GM21723 (cell line): ENCODE measurements at regions not wholly inside any gene's neighbourhood (a gene's known extent, or its start where the extent isn't known, plus 50 kb on each side); places are given as distances from the start of the nearest gene placed in this dataset.

ENCODE experiments used
- ATAC-seq: cut with Tn5 transposase; IDR thresholded peaks from one replicate; pipeline ENCODE4 v1.9.1; 2021; ENCODE audit warnings: mild to moderate bottlenecking, moderate library complexity; ENCODE audit not compliant: unreplicated experiment

DNA sequence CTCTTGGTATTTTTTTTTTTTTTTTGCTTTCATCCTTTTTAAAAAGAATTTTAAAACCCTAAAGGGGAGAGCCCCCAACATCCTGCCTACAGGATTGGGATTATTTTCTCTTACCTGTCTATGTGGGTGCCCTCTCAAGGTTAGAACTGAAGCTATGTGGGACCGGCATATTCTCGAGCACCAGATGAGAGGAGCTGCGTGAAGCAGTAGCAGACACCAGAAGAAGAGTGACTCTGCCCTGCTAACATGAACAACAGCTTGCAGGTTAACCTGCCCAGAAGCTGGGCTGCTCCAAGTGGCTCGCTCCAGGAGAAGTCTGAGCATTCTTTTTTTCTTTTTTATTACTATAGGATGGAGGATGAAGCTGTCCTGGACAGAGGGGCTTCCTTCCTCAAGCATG lies 102.6 kb upstream of the SLC4A4 start:
- no peak for ATAC-seq

DNA sequence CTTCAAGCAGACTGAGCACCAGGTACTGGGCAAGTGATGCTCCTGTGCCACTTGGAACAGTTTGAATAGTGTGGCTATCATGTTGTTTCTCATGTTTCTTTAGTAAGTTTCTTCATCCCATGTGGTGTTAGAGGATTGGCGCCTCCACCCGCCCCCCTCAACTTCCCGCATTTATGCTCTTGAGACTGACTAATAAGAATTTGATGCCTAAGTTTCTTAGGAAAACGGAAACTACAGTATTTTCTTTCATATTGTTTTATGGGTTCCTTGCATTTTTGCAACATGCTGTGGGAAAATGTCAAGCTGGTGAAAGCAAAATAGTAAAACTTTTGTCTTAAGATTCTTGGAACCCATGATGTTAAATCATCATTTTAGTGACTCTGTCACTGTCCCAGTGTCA lies 101.2 kb upstream of the SLC4A4 start:
- no peak for ATAC-seq

DNA sequence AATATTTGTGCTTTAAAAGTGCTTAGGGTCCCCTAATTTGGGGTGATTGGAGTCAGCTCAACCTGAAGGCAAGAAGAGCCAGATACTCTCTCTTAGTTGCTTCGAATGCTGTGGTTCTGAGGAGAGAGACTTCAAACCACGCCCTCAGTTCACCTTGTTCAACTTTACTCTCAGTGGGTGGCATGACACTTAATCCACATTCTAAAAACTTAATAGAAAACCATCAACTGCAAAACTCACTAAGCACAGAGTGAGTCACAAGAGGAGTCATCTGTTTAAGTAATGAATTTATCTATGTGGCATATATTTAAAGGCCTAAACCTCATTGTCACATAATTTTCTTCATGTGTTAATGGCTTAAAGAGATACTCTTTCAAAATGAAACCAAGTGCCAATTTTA lies 99.5 kb upstream of the SLC4A4 start:
- no peak for ATAC-seq

GRCh38 chr4:71240094-71240493 lies 98.7 kb upstream of the SLC4A4 start:
- no peak for ATAC-seq

DNA sequence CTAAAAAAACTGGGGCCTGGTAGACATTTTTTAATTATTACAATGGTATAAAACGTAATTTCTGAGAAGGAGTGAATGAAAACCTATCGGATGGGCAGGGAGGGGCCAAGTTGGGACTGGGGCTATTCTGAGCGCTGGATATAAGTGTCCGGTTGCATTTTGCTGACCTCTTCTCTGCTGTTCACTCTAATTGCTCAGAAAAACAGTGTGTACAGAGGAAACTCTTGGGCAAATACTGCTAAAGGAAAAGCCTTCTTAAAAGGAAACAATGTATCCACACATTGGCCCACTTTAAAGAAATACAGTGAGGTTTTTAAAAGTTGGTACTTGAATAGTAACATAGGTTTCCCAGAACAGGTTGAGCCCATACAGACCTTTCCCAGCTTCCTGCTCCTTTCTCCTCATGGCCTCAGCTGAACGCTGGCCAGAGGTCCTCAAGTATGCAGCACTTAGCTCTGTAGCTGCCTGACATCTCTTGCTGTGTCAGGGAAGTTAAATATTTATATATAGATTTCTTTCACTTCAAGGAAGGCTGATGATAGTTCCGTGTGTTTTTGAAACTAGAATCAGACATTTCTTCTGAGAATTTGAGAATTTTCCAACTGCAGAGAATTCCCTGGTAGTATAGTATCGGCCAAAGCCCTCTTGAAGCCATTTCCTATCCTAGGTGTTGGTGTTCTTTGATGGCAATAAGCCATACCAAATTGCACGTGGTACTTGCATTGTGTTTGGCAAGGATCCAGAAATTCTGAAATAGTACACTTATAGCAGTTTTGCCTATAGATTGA lies 97.1 kb upstream of the SLC4A4 start:
- no peak for ATAC-seq

DNA sequence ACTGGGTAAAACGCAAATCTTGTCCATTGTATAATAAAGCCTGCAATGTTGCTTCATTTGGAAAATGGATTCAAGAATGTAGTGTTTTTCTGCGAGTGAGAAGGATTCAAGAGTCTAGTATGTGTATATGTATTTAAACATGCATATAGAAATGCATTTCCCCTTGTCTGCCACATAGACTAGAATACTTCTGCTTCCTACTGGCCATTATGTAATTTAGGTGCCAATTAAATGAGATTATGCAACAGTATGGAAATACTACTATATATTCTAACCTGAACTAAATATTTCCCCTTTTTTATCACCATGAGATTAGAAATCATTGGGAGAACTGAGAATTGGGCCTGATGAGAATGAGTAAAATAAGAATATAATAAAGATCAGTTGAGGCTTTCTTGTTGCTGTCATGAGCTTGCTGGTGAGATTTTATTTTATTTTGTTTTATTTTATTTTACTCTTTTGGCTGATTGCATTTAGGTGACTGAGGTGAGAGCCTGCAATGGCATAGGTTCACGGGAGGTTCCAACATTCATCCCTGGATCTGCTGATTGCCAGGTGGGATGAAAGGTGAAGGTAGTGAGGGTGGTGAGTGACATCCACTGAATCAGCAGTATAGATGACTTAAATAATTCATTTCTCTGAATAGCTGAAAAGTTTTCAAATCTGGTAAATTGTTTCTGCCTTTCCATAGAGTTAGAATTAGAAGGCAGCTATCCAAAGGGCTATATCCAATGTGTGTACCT lies 95.6 kb upstream of the SLC4A4 start:
- no peak for ATAC-seq

- no peak for ATAC-seq
These were observed 91.1 kb upstream of the SLC4A4 start for GRCh38 chr4:71247706-71248105.

GRCh38 chr4:71251261-71251660 lies 87.6 kb upstream of the SLC4A4 start:
- no peak for ATAC-seq

DNA sequence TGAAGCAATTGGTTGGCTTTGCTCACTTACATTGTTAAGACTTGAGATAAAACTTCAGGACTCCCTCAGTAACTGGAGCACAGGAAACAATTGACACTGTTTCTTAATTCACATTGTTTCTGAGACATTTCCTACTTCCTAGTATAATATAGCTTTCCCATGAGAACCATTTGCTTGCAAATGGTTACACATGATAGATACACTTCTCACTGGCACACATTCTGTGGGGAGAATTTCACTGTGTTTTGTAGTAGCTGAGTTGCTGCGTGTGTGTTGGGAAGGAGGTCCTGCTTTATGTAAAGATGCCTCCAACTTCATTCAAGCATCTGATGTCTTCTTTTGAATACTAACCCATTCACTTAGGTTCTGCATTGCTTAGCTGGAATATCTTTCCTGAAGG lies 85.3 kb upstream of the SLC4A4 start:
- ATAC-seq, result no peak

- ATAC-seq, result peak; percentile 65
These were observed 84.3 kb upstream of the SLC4A4 start for GRCh38 chr4:71254451-71255012.

DNA sequence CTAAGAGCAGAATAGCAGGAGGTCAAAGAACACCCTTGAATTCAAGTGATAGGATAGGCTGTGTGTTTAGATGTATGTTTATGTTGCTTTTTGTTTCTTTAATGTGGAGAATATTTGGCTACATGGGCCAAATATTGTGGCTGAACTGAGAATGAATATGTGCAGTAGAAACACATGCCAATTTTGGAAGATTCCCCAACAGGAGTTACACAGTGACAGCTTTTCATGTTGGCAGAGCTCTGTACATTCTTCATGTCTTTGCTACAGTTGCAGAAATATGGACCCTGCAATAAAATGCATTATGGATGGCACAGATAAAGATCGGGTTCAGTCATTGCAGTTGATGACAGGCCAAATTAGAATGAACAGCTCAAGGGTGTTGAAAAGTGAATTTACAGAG lies 82.8 kb upstream of the SLC4A4 start:
- ATAC-seq, result no peak

- ATAC-seq, result no peak
These were observed 81.1 kb upstream of the SLC4A4 start for GRCh38 chr4:71257761-71258160.

GRCh38 chr4:71258323-71258722 lies 80.5 kb upstream of the SLC4A4 start:
- ATAC-seq, result no peak

GRCh38 chr4:71259280-71259679 lies 79.5 kb upstream of the SLC4A4 start:
- no peak for ATAC-seq

- no peak for ATAC-seq
These were observed 78.9 kb upstream of the SLC4A4 start for GRCh38 chr4:71259911-71260331.

- ATAC-seq, result no peak
These were observed 78.3 kb upstream of the SLC4A4 start for GRCh38 chr4:71260544-71260943.

- no peak for ATAC-seq
These were observed 77.8 kb upstream of the SLC4A4 start for GRCh38 chr4:71261001-71261400.

DNA sequence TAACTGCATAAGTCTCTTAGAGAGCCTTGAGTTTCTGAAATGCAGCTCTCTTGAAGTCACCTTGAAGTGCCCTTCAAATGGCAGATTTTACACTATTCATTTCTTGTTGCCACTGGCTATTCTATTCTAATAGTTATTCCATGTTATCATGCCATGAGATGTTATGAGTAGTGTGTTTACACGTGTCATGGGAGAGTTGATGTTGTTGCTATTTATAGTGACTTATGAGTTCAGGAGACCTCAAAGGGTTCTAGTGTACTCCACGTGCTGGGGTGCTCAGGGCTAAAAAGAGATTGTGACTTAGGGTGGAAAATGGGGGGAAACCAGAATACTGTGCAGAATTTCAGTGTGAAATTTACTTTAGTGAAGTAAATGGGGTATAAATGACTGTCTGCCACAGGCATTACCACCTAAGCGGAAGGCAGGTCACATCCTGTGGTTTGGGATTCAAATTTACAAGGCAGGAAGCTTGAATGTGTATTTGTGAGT lies 77.1 kb upstream of the SLC4A4 start:
- ATAC-seq, result no peak

GRCh38 chr4:71262161-71262560 lies 76.7 kb upstream of the SLC4A4 start:
- ATAC-seq, result no peak

DNA sequence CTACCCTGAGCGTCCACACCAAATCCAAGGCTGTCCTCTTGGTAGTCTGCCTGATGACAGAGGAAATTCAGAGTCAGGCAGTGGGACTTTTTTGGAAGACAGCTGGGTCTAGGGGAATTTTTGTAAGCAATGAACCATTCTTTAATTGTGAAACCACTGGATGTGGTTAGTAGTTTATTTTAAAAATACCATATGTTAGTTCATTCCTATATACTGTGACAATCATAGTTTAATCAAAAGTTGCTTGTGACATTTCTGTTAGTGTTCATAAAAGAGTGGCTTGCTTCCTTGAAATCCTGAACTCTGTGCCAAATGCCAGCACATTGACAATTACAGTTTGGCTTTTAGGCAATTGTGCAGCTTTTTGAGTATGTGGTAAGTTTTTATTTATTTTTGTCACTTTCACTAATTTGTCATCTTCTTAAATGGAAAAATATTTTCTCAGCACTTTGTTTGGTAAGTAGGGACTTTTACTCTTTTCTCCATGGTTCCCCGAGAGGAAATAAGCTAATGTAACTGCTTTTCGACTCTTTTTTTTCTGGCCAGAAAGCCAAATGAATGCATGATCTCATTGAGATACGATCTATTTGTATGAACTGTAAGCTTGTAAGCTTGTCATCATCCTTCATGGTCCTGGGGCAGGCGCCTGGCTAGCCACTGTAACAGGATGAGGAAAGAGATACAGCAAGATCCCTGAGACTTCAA lies 72.6 kb upstream of the SLC4A4 start:
- ATAC-seq, result peak; percentile 43

GRCh38 chr4:71267244-71267643 lies 71.6 kb upstream of the SLC4A4 start:
- ATAC-seq, result no peak
